Hindlimb muscle (tissue), 1 donor: ENCODE measurements at regions not wholly inside any gene's neighbourhood (a gene's known extent, or its start where the extent isn't known, plus 50 kb on each side); places are given as distances from the start of the nearest gene placed in this dataset.
"Not testable (repeated sequence)": the region's sequence is repeated elsewhere in the genome, so short reads cannot be mapped to it uniquely, and the experiment has no call there.

Experiments
- DNase-seq: peaks from one replicate; pipeline ENCODE4 v3.0.0-alpha.2; 2013

DNA sequence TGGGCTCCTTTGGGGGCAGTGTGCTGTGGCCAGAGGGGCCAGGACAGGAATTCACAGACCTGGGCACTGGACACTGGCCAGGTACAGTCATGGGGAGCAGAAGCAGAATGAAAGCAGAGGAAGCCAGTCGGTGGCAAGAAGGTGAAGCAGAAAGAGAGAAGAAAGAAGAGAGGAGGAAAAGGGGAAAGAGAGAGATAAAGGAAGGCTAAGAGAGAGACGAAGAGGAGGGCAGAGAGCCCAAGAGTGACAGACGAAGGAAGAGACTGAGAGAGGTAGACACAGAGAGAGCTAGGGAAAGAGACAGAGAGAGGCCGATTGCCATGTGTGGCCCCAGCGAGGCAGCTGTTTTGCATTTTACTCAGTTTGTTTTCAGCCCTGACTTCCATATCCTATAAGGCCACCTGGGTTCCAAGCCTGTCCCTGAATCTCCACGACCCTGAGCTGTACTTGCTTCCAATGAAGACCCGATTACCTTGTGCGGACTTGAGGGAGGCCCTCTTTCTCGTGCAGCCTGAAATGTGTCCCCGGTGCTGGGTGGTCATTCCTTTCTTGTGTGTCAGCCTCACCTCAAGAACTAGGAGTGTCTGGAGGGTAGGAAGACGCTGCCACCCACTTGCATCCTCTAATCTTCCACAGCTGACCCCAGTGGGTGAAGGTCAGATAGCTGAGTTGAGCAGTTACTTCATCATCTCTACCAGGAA is 73.9 kb downstream of the LSM3 start:
- no peak for DNase-seq

DNA sequence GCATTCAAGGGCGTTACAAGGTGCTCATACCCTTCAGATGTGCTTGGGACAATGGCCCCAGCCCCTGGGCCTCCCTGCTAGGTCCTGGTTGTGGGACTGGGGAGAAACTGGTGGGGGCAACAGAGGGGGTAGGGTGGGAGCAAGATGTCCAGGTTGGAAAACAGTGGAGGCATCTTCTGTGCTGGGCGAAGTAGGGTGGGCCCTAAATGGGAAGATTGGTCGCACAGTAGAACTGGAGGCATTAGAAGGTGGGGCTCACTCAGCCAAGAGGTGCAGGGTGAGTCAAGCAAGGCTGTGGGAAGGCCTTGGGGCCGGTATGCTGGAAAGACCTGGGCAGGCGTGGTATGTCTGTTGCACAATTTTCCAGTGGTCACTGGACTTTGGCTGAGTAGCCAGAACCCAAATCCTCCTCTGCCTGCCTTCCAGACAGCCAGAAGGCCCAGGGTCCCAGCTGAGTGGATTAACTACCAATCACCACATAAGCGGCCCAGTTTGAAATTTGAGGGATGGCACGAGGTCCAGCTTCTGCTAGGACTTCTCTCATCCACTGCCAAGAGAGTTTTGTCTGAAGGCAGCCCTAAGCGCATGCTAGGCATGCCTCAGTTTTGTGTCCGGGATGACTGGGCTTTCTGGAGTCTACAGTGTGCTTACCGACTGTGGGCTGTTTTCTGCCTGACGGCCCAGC is 74.5 kb downstream of the LSM3 start:
- no peak for DNase-seq

DNA sequence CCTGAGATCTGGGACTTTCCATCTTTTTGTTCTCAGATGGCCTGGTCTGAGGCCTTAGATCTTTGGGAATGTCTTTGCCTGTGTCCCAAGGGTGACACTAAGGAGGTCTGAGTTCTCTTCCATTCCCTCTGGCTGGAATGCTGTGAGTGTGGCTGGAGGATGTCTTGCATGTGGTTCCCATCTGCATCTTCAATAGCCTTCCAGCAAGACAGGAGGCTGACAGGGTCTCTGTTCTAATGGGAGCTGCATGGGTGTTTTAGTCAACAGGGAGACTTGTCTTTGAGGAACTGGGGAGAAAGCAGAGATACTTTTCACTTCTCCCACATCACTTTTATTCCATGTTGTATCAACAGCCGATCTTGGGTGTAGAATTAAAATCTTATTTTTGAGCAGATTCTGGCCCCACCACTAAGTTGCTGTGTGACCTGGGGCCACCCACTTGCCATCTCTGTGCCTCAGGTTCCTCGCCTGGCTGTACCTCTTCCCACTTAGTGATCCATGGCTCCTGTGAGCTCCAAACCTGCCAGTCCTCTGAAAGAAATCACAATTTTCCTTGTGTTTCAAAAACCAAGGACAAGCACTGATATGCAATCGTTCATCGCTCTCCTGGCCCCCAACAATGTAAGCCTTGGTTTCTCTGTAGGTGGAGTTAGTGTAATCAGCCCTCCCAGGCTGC is 75.2 kb downstream of the LSM3 start:
- DNase-seq: no peak

DNA sequence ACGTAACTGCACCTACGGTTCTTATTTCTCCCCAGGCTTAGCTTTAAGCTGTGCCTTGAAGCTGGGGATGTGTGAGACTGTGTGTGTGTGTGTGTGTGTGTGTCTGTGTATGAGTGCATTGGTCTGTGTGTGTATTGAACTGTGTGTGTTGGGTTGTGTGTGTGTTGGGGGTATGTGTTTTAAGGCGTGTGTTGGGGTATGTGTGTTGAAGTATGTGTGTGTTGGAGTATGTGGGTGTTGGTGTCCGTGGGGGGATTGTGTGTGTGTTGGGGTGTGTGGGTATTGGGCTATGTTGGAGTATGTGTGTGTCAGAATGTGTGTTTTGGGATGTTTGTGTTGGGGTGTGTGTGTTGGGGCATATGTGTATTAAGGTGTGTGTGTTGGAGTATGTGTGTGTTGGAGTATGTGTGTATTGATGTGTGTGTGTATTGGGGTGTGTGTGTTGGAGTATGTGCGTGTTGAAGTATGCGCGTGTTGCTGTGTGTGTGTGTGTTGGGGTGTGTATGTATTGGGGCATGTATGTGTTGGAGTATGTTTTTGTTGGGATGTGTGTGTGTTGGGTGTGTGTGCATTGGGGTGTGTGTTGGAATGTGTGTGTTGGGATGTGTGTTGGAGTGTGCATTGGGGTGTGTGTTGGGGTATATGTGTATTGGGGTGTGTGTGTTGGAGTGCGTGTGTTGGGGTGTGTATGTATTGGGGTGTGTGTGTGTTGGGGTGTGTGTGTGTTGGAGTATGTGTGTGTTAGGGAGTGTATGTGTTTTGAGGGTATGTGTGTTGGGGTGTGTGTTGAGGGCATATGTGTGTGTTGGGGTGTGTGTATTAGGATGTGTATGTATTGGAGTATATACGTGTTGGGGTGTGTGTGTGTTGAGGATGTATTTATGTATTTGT is 76.4 kb downstream of the LSM3 start:
- DNase-seq: no peak

DNA sequence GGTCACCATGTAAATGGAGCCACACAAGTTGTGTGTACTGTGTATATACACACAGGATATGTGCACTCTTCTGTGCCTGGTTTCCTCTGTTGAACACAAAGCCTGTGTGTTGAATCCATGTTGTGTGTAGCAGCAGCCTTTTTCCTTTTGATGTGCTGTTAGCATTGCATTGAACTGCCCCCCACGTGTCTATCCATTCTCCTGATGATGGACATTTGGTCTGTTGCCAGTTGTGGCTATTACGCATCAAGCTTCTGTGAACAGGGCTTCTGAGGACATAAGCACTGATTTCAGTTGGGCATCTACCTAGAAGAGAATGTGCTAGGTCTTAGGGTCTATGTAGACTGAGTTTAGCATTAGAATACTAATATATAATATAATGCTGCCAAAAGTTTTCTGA is 77.4 kb downstream of the LSM3 start:
- no peak for DNase-seq

DNA sequence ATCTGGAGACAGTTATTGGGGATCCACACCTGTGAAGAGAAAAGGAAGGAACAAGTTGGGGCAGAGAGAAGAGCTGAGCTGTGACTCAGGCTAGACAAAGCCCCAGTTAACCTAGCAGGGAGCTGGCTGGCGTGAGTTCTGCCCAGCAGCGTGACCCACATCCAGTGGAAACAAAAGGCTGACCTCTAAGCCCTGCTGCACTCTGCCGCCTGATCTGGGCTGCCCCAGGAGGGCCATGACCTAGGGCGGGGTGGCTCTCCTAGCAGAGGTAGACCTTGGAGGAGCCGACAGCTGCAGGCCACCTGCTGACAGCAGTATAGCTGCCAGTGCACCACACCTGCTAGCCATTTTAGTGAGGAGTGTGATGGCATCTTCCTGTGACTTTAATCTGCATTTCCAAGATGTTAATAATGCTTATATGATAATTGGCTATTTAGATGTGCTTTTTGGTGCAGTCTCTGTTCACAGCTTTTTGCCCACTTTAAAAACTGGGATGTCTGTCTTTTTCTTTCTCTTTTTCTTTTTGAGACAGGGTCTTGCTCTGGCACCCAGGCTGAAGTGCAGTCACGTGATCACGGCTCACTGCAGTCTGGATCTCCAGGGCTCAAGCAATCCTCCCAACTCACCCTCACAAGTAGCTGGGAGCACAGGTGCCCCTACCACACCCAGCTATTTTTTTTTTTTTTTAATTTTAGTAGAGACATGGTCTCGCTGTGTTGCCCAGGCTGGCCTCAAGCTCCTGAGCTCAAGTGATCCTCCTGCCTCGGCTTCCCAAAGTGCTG is 78.1 kb downstream of the LSM3 start:
- no peak for DNase-seq

DNA sequence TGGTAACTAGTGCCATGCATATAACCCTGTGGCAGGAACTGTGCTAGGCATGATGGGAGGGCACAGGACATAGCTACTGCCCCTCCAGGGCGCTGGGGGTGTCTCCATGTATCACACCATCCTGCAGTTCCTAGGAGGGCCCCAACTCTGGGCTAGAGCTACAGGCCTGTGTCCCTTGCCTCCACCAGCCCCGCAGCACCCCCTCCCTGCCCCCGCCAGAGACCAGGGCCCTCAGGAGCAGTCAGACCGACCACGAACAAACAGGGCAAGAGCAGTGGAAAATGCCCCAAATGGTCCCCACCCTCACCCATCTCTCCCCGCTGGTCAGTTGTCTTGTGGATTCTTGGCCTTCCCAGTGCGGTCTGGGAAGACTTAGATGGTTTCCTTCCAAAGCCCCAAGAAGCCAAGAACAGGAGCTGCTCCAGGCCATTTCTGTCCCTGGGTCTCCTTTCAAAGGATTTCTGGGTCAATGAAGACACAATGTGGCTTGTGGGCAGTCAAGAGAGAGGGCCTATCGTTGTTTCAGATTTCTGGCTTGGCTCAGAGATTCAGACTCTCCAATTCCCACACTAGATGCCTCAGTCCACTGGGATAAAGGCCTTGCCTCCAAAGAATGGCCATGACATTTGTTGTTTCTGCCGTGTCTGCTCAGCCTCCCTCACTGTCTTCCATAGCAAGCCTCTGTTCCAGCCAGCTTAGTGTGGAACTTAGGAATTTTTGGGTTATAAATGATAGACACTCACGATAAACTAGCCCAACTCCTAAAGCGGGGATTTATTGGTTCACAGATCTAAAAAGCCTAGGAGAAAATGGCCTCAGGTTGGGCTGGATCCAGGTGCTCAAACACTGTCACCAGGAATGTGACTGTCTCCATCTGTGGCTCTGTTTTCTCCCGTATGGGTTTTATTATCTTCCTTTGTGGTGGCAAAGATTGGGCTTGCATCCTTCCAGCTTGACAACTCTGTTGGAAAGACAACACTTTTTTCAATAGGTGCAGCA is 80.6 kb downstream of the LSM3 start:
- no peak for DNase-seq

DNA sequence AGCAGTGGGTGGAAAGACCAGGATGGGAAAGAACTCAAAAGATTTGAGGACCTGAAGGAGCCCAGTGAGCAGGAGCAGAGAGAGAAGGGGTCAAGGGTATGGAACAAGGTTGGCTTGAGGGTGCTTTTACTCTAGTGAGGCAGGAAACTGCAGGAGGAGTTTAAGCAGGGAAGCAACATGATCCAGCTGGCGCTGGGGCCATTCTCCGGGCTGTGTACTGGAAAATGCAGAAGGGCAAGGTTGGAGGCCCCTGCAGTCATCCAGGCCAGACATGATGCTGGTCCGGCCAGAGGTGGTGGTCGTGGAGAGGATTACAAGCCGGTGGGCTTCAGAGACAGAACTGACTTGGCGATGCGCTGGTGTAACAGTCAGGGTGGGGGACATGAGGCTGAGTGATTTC is 81.8 kb downstream of the LSM3 start:
- no peak for DNase-seq

DNA sequence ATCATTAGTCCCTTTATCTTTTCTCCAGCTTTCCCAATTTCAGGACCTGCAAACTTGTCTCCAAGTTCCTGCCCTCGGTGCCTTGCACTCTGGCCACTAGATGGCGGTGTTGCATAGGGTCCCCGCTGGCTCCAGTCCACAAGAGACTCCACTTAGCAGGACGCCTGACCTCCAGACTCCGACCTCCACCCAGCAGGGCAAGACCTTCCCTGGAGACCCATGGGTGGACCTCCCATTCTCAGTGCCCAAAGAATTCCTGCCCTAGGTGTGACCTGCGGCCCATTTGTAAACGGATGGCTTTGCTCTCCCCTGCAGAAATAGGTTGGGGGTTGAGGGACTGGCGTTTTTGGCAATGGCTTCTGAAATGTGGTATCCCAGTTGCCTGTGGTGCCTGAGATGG is 82.6 kb downstream of the LSM3 start:
- peak; percentile 81 for DNase-seq

DNA sequence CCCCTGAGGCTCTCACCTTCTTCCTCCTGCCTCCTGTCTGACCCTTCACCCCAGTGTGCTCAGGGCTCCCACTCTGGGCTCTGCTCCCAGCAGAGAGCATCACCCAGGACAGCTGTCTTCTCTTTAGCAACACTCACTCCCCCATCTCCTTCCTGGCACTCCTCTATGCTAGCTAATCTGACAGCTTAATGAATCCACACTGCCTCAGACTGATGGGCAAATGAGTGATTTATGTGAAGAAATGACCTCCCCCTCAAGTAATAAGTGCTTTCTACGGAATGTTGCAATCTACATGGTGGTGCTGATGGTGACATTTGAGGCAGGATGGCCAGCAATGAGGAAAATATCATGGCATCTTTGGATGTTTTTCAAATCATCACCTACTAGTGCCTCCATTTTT is 83.6 kb downstream of the LSM3 start:
- DNase-seq: no peak

DNA sequence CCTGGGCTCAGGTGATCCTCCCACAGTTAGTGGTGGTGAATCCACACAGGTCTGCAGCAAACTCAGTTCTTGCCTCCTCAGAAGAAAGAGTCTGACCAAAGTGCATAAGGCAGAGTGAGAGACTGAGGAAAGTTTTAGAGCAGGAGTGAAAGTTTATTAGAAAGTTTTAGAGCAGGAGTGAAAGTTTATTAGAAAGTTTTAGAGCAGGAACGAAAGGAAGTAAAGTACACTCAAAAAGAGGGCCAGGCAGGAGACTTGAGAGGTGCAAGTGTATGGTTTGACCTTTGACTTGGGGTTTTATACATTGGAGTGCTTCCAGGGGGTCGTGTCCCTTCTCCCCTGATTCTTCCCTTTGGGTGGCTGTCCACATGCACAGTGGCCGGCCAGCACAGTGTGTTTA is 84.2 kb downstream of the LSM3 start:
- DNase-seq: no peak

DNA sequence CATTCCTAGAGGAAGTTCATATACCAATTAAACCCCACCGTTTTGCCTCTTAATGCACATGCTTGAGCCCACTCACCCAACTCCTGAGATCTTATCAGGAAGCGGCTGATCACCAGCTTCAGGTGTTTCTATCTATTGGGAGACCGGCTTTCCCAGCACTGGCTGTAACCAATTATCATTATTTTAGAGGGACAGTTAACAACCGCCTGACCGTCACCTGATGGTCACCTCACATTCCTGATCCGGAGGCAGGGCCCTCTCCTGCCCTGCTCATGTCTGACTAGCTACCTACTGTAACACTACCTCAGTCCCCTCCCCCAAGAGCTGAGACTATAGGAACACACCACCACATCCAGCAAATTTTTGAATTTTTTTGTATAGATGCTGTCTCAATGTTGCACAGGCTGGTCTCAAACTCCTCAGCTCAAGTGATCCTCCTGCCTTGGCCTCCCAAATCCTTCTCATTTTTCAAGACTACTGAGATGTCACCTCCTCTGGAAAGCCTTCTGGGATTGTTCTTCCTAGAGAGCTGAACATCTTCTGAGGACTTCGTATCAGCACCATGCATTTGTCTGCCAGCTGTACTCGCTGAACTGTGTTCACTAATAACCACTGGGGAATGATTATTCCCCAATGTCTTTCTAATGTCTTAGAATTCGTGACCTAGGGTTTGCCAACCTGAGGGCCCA is 84.8 kb downstream of the LSM3 start:
- no peak for DNase-seq

DNA sequence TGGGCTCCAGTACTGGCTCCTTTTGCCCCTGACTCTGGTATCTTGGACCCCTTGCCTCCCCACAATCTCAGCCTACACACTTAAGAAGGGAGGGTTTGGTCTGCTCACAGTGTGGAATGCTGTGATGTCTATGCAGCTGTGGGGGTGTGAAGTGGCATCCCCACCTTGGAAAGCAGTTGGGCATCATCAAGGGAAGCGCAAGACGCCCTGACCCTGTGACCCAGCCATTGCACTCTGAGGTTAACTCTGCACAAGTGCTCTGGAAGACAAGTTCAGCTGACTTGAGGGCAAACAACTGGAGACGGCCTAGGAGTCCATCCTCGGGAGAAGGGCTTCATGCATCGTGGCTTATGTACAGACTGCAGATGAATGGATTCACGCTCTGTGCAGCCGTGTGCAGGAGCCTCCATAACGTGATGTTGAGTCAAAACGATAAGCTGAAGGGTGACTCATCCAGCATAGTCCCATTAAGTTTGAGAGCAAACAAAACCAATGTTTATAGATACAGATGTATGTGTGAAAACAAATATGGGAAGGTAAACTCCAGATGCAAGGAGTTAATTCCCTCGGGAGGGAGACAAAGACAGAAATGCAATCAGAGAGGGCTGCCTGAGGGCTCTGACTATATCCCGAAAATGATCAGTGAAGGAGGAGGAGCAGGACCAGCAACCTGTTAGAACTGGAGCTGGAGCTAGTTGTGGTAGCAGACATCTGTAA is 86.8 kb downstream of the LSM3 start:
- no peak for DNase-seq

DNA sequence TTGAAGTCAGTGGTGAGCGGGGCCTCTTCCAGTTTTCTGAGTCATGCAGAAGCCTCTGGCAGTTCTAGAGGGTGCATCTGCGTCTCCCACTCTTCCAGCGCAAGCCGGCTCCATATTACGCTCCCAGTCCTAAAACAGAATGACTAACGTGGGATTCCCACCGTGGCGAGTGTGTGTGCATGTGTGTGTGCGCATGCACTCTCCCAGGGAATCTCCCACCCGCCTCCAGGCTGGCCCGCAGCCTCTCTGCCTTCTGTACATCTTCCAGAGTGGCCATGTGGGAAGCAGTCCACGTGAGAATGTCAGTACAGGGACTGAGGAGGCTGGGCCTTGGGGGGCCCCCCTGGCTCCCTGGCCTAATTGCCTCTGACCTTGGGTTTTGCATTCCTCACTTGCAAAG is 87.7 kb downstream of the LSM3 start:
- DNase-seq: peak; percentile 78

DNA sequence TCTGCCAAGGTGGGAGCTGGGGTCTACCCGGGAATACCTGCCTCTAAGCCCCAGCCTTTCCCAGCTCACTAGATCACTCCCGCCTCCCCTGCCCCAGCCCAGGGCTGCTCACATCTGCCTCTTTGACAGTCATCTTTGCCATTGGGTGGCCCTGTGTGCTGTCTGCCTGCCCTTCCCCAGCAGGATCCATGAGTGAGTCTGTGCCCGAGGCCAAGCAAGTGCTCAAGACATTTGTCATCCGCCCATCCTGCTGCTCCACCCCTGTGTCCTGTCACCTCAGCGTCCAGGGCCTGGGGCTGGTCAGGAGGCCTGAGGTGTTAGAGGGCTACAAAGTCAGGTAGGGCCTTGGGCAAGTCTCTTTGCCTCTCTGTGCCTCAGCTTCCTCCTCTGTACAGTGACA is 89.4 kb downstream of the LSM3 start:
- no peak for DNase-seq

DNA sequence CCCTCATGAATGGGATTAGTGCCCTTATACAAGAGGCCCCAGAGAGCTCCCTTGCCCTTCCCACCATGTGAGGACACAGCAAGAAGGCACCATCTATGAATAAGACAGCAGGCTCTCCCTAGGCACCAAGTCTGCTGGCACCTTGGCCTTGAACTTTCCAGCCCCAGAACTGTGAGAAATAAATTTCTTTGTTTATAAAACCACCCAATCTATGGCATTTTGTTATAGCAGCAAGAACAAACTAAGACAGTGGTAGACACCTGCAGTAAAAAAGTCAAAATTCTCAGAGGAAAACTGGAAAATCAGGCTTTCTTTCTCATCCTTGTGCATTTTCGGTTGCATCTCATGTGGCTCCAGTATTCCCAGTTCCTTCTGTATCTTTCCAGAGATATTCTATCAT is 90.3 kb downstream of the LSM3 start:
- no peak for DNase-seq

DNA sequence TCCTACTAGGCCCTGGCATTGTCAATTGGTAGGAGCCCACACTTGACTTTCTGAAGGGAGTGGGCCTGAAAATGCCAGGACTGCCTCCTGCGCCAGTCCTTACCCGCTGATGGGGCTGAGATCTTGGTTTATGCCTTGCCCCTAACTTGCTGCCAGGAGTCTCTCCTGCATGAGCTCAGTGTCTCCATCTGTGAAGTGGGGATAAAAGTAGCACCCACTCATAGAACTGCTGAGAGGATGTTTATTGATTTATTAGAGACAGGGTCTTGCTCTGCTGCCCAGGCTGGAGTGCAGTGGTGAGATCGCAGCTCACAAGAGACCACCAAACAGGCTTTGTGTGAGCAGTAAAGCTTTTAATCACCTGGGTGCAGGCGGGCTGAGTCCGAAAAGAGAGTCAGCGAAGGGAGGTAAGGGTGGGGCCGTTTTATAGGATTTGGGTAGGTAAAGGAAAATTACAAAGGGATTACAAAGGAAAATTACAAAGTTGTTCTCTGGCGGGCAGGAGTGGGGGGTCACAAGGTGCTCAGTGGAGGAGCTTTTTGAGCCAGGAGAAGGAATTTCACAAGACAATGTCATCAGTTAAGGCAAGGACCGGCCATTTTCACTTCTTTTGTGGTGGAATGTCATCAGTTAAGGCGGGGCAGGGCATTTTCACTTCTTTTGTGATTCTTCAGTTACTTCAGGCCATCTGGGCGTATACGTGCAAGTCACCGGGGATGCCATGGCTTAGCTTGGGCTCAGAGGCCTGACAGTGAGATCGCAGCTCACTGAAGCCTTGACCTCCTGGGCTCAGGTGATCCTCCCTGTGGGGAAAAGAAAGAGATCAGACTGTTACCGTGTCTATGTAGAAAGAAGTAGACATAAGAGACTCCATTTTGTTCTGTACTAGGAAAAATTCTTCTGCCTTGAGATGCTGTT is 93.7 kb downstream of the LSM3 start:
- DNase-seq: not testable (repeated sequence)

DNA sequence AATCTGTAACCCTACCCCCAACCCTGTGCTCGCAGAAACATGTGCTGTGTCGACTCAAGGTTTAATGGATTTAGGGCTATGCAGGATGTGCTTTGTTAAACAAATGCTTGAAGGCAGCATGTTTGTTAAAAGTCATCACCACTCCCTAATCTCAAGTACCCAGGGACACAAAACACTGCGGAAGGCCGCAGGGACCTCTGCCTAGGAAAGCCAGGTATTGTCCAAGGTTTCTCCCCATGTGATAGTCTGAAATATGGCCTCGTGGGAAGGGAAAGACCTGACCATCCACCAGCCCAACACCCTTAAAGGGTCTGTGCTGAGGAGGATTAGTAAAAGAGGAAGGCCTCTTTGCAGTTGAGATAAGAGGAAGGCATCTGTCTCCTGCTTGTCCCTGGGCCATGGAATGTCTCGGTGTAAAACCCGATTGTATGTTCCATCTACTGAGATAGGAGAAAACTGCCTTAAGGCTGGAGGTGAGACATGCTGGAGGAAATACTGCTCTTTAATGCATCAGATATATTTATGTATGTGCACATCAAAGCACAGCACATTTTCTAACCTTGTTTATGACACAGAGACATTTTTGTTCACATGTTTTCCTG is 94.4 kb downstream of the LSM3 start:
- DNase-seq: not testable (repeated sequence)
